ENCODE measurements at regions not wholly inside any gene's neighbourhood (a gene's known extent, or its start where the extent isn't known, plus 50 kb on each side); places are given as distances from the start of the nearest gene placed in this dataset.

DNA sequence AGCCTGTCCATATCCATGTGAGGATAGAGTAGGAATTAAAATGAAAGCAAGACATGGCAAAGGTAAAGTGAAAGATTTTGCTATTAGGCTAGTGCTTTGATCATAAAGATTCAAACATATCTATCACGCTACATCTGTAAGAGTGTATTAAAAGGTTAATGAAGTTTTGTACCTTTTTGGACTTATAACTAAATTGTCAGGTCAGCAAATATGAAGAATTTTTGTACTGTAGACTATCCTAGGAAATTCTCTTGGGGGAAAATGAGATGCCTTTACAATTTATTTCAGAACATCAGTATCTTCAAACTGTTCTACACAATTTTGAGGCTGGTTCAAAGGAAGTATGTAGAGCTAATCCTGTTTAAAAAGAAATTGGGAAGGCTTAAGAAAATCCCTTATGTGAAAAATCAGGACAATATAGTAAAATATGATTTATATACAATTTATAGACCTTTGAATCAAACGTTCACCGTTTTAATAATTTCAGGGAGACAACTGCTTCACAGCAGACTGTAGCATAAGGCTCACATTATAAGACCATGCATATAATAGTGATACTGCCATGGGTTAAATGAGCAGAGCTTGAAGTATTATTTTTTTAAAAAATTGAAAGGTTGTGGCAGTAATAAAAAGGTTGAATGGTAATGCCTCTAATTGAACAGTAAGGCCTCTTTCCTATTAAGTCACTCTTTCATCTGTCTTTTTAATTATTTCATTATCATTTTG is 639.5 kb upstream of the ARRDC3 start:
- Histone ChIP-seq H2AFZ (ENCODE audit: insufficient read depth, low read depth, low read length, poor library complexity, severe bottlenecking) (no peak overlapping the region), H3K4me2 (replicated peaks; ENCODE audit: low read depth, low read length, poor library complexity, severe bottlenecking) (no peak overlapping the region), H3K4me1 (ENCODE audit: control insufficient read depth in 2 of 2, insufficient read depth in 2 of 2, low read length in 2 of 2) (no peaks in the 10 kb centered on the region), H3K36me3 (replicated peaks in 1 of 2; ENCODE audit: control extremely low read depth in 1 of 2, control insufficient read depth in 1 of 2, extremely low read depth in 1 of 2, insufficient read depth in 2 of 2, low read length in 1 of 2) (no peaks in the 10 kb centered on the region), H3K9me3 (ENCODE audit: control extremely low read depth in 1 of 3, control insufficient read depth in 2 of 3, insufficient read depth in 1 of 3, low read length in 2 of 3) (no peaks in the 10 kb centered on the region), H3K79me2 (ENCODE audit: control insufficient read depth, insufficient read depth, low read length) (no peaks in the 10 kb centered on the region), H3K27ac (ENCODE audit: low read length in 2 of 2) (no peak overlapping the region), H4K20me1 (ENCODE audit: control insufficient read depth, insufficient read depth, low read length, poor library complexity, severe bottlenecking) (no peaks in the 10 kb centered on the region), H3K27me3 (replicated peaks in 1 of 4; ENCODE audit: control extremely low read depth in 1 of 4, control insufficient read depth in 3 of 4, insufficient read depth in 4 of 4, low read length in 3 of 4) (no peaks in the 10 kb centered on the region), H3K9ac (ENCODE audit: low read length) (no peak overlapping the region), H3K4me3 (ENCODE audit: control extremely low read depth in 1 of 5, extremely low read depth in 1 of 5, insufficient read depth in 1 of 5, low read depth in 2 of 5, low read length in 4 of 5) (no peak overlapping the region)
- Mint-ChIP-seq H3K27ac (no peak overlapping the region), H3K27me3 (no peaks in the 10 kb centered on the region), H3K4me1 (no peaks in the 10 kb centered on the region), H3K4me3 (no peak overlapping the region), H3K9me3 (ENCODE audit: insufficient read depth) (no peaks in the 10 kb centered on the region)
- TF ChIP-seq EZH2 (IDR thresholded peaks at IDR 0.05; ENCODE audit: borderline replicate concordance, insufficient read depth, low read depth, low read length, poor library complexity, severe bottlenecking): no peak
- TF ChIP-seq, protein P1, sequence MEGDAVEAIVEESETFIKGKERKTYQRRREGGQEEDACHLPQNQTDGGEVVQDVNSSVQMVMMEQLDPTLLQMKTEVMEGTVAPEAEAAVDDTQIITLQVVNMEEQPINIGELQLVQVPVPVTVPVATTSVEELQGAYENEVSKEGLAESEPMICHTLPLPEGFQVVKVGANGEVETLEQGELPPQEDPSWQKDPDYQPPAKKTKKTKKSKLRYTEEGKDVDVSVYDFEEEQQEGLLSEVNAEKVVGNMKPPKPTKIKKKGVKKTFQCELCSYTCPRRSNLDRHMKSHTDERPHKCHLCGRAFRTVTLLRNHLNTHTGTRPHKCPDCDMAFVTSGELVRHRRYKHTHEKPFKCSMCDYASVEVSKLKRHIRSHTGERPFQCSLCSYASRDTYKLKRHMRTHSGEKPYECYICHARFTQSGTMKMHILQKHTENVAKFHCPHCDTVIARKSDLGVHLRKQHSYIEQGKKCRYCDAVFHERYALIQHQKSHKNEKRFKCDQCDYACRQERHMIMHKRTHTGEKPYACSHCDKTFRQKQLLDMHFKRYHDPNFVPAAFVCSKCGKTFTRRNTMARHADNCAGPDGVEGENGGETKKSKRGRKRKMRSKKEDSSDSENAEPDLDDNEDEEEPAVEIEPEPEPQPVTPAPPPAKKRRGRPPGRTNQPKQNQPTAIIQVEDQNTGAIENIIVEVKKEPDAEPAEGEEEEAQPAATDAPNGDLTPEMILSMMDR (IDR thresholded peaks at IDR 0.05): no peak
- no CpG with 5 or more reads among the region's 3 CpGs for WGBS (ENCODE audit: insufficient coverage)
- intact Hi-C loops (cut with micrococcal nuclease): no loop called here
- DNase-seq: no peak
- ChIA-PET CTCF (no interaction called here), POLR2A (no interaction called here)
- no peak for ATAC-seq (ENCODE audit: low read depth)

DNA sequence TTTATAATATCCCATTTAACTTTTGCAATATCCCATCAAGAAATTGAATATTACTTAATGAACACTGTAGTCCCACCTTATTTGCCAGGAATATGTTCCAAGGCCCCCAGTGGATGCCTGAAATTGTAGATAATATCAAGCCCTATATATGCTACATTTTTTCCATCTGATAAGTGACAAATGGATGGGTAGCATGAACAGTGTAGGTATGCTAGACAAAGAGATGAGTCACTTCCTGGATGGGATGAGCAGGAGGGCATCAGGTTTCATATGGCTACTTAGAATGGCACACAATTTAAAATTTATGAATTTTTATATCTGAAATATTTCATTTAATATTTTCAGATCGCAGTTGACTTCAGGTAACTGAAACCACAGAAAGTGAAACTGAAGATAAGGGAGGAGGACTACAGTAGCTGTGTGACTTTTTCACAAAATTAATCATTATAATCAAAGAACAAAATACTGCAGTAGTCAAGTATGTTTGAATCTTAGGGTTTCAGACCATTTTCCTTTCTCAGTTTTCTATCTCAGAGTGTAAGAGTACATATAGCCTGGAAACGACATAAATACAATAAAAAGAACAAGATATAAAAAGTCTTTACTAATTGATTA is 636.4 kb upstream of the ARRDC3 start:
- ChIA-PET POLR2A (no interaction called here), CTCF (no interaction called here)
- H3K27ac Mint-ChIP-seq: no peak overlapping the region
- ATAC-seq (ENCODE audit: low read depth): no peak
- no peak for TF ChIP-seq EZH2 (IDR thresholded peaks at IDR 0.05; ENCODE audit: borderline replicate concordance, insufficient read depth, low read depth, low read length, poor library complexity, severe bottlenecking)
- TF ChIP-seq, protein P1 (IDR thresholded peaks at IDR 0.05): no peak
- Histone ChIP-seq H4K20me1 (ENCODE audit: control insufficient read depth, insufficient read depth, low read length, poor library complexity, severe bottlenecking) (no peaks in the 10 kb centered on the region), H3K27ac (ENCODE audit: low read length in 2 of 2) (no peak overlapping the region), H3K4me1 (ENCODE audit: control insufficient read depth in 2 of 2, insufficient read depth in 2 of 2, low read length in 2 of 2) (no peaks in the 10 kb centered on the region), H3K27me3 (replicated peaks in 1 of 4; ENCODE audit: control extremely low read depth in 1 of 4, control insufficient read depth in 3 of 4, insufficient read depth in 4 of 4, low read length in 3 of 4) (no peaks in the 10 kb centered on the region), H3K9ac (ENCODE audit: low read length) (no peak overlapping the region), H3K4me2 (replicated peaks; ENCODE audit: low read depth, low read length, poor library complexity, severe bottlenecking) (no peak overlapping the region), H2AFZ (ENCODE audit: insufficient read depth, low read depth, low read length, poor library complexity, severe bottlenecking) (no peak overlapping the region), H3K9me3 (ENCODE audit: control extremely low read depth in 1 of 3, control insufficient read depth in 2 of 3, insufficient read depth in 1 of 3, low read length in 2 of 3) (no peaks in the 10 kb centered on the region), H3K36me3 (replicated peaks in 1 of 2; ENCODE audit: control extremely low read depth in 1 of 2, control insufficient read depth in 1 of 2, extremely low read depth in 1 of 2, insufficient read depth in 2 of 2, low read length in 1 of 2) (no peaks in the 10 kb centered on the region), H3K79me2 (ENCODE audit: control insufficient read depth, insufficient read depth, low read length) (no peaks in the 10 kb centered on the region), H3K4me3 (ENCODE audit: control extremely low read depth in 1 of 5, extremely low read depth in 1 of 5, insufficient read depth in 1 of 5, low read depth in 2 of 5, low read length in 4 of 5) (no peak overlapping the region)
- no CpG with 5 or more reads among the region's 2 CpGs for WGBS (ENCODE audit: insufficient coverage)
- H3K9me3 Mint-ChIP-seq (ENCODE audit: insufficient read depth): peaks cover 2% of the 10 kb centered on the region
- no peak for DNase-seq
- H3K27me3 Mint-ChIP-seq: no peaks in the 10 kb centered on the region
- no peak overlapping the region for H3K4me3 Mint-ChIP-seq
- intact Hi-C loops (cut with micrococcal nuclease): no loop called here
- no peaks in the 10 kb centered on the region for H3K4me1 Mint-ChIP-seq

All from B cell (primary cell).